ENCODE measurements at regions not wholly inside any gene's neighbourhood (a gene's known extent, or its start where the extent isn't known, plus 50 kb on each side); places are given as distances from the start of the nearest gene placed in this dataset.

GRCh38 chr14:44766285-44766684, 195.5 kb downstream of the KLHL28 start:
- no peak for DNase-seq (ENCODE audit: low read depth)

GRCh38 chr14:44763356-44763755, 198.4 kb downstream of the KLHL28 start:
- no peak for TF ChIP-seq CTCF (IDR thresholded peaks at IDR 0.05; ENCODE audit: insufficient read depth, low read depth, low read length)
- no peak overlapping the region for H3K4me3 ChIP-seq (ENCODE audit: low read depth, low read length)
- no peak for DNase-seq (ENCODE audit: low read depth)

More at GRCh38 chr14:44766285-44766684, 195.5 kb downstream of the KLHL28 start:
- no peak overlapping the region for H3K4me3 ChIP-seq (ENCODE audit: low read depth, low read length)
- no peak for TF ChIP-seq CTCF (IDR thresholded peaks at IDR 0.05; ENCODE audit: insufficient read depth, low read depth, low read length)

GRCh38 chr14:44759277-44759676, 202.5 kb downstream of the KLHL28 start:
- TF ChIP-seq CTCF (IDR thresholded peaks at IDR 0.05; ENCODE audit: insufficient read depth, low read depth, low read length): no peak

GRCh38 chr14:44756554-44756953, 205.2 kb downstream of the KLHL28 start:
- H3K4me3 ChIP-seq (ENCODE audit: low read depth, low read length): no peak overlapping the region
- TF ChIP-seq CTCF (IDR thresholded peaks at IDR 0.05; ENCODE audit: insufficient read depth, low read depth, low read length): no peak
- no peak for DNase-seq (ENCODE audit: low read depth)

More at GRCh38 chr14:44759277-44759676, 202.5 kb downstream of the KLHL28 start:
- H3K4me3 ChIP-seq (ENCODE audit: low read depth, low read length): no peak overlapping the region
- no peak for DNase-seq (ENCODE audit: low read depth)

- DNase-seq (ENCODE audit: low read depth): no peak
- no peak overlapping the region for H3K4me3 ChIP-seq (ENCODE audit: low read depth, low read length)
- no peak for TF ChIP-seq CTCF (IDR thresholded peaks at IDR 0.05; ENCODE audit: insufficient read depth, low read depth, low read length)
Measured at GRCh38 chr14:44745371-44745770, 216.4 kb downstream of the KLHL28 start.

- no peak for DNase-seq (ENCODE audit: low read depth)
- no peak overlapping the region for H3K4me3 ChIP-seq (ENCODE audit: low read depth, low read length)
- TF ChIP-seq CTCF (IDR thresholded peaks at IDR 0.05; ENCODE audit: insufficient read depth, low read depth, low read length): no peak
Measured at GRCh38 chr14:44742202-44742601, 219.5 kb downstream of the KLHL28 start.

- DNase-seq (ENCODE audit: low read depth): no peak
- no peak for TF ChIP-seq CTCF (IDR thresholded peaks at IDR 0.05; ENCODE audit: insufficient read depth, low read depth, low read length)
- H3K4me3 ChIP-seq (ENCODE audit: low read depth, low read length): no peak overlapping the region
Measured at GRCh38 chr14:44741431-44741830, 220.3 kb downstream of the KLHL28 start.
